Fibroblast of upper back skin (primary cell): ENCODE measurements at regions not wholly inside any gene's neighbourhood (a gene's known extent, or its start where the extent isn't known, plus 50 kb on each side); places are given as distances from the start of the nearest gene placed in this dataset.

Experiments
- DNase-seq: peaks from one replicate; pipeline ENCODE4 v3.0.0-alpha.2; 2013

DNA sequence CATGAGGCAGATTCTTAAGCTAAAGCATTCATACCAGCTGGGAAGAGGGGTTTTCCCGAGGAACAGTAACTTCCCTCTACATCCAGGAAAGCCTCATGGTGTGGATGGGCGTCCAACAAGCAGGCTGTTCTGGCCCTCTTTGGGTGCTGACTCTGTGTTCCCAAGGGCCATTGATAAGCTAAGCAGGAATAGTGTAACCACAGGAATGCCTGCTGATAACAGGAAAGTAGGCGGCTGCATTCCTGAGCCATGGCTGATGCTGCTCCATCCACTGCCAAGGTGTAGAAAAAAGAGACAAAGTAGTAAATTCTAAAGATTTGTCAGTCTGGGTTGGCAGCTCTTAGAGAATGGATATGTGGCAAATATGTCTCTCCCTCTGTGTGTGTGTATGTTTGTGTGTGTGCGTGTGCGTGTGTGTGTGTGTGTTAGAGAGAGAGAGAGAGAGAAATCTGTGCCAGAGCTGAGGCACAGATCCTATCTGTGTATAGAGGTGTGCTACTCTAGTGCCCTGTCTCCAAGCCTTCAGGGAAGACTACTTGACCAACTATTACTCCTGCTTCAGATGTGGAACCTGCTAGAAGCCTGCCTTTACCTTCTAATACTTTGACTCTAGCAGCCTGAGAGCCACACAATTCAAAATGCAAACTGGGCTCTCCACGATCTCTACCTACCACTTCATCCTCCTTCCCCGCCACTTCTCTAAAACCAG is 353.1 kb upstream of the NR3C2 start:
- DNase-seq = peak; percentile 78

DNA sequence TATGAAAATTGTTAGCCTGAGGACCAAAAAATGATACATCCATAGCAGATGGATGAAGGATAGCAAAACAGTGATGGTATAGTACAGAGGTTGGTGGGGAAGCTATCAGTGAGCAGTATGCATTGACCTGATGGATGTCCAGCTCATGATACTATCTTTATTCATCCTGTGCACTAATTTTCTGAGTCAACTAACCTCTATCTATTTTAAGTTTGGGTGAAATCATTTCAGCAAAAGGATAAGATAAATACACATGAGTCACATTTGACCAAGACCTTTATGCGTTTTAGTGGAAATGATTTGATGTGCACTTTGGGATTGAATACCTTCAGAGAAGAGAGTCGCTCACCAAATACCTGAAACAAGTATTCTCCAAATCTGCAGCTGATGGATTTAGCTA is 351.0 kb upstream of the NR3C2 start:
- no peak for DNase-seq

DNA sequence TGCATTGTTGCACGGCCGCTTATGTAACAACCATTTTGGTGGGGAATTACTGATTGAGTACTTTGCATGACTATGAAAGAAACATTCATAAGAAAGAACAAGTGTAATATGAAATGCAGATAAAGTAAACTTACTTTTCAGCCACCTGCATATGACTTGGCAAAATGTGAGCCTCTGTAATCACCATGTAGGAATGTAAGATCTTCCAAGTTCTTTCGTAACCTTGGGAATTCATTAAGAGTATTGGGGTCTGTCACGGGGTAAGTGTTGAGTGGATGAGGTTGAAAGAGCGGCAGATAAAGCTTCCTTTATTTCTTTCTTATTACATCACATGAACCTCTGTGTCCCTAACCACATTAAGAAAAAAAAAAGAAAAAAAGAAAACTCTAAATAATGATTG is 348.5 kb upstream of the NR3C2 start:
- peak; percentile 70 for DNase-seq

DNA sequence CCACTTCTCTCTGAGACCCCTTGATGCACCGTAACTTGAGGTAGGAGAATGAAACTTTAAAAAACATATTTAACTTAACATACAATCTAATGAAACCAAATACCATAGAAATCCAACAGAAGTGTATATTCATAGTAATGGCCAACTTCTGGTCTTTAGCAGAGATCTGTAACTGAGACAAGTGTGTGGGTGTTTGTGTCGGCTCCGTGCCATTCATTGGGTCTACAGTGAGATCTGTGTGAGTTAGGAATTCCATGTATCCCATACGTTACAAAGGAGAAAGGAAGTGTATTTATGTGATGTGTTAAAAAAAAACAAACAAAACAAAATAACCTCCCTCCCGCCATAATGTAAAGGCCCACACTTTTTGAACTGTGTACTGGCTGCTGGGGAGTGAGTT is 348.0 kb upstream of the NR3C2 start:
- DNase-seq = no peak

DNA sequence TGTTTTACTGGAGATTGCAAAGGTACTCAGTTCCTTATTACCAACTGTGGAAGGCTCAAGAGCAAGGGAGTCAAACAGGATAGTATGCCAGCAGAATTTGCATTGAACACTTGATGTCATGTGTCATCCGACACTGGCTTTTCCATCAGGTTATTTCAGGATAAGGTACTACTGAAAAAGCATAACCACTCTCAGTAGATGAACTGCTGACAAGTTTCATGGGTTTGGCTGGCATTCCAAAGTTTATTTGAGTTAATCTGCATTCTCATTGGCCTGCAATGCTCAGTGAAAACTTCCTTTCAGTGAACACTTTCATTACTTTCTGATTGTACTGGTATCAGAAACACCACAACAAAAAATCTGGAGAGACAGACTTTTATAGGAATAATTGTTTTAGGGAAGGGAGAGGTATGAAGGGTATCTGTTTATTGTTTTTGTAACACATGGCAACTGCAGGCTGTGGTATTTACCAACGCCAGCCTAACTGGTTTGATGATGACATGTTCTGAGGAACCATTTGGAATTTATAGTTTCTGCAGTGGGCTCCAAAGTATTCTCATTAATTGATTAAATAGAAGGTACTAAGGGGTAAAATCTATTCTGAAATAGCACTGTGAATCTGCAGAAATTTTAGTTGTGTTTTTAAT is 345.7 kb upstream of the NR3C2 start:
- peak; percentile 27 for DNase-seq

DNA sequence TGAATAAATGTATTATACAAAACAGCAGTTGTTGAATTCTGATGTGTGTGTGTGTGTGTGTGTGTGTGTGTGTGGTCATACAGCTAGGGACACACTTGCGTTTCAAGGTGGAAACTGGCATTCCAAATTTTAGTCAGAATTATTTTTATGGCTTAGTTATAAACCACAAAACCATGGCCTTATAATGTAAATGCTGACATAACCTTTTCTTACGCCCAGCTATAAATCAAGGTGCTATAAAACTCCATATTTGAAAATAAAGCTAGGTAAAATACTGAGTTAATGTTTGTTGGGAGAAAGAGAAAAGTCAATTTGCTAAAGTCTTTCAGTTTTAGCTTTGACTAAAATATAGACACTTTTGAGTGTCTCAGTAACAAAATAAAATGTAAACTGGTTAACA is 345.1 kb upstream of the NR3C2 start:
- no peak for DNase-seq

DNA sequence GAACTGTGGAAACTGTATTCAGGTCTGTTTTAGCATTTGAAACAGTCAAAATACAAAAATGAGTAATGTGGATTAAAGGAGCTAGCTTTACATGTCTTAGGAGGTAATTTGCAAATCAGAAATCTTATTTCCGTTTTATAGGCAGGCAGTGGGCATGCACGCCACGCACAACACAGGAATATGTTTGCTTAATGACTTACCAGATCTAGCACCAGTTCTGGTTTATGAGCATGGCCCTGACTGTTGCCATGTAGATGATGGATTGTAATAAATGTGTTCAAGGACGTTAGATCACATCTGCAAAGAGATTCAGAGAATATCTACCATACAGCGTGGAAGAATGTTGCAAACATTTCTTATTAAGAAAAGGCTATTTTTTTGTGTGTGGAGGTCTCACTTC is 344.5 kb upstream of the NR3C2 start:
- DNase-seq = no peak

DNA sequence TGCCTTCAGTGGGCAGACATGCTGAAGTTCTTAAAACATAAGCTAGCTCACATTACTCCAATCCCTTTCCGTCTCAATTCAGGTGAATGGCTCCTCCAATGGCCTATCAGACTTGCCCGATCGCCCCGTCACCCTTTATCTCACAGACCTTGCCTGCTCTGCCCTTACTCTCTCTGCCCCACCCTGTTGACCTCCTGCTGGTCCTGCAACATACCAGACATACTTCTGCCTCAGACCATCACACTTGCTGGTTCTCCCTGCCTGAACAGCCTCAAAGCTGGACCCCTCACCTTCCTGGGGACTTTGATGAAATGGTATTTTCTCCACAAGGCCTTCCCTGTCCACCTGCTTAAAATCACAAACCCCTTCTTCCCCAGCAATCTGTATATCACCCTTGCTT is 340.1 kb upstream of the NR3C2 start:
- no peak for DNase-seq

DNA sequence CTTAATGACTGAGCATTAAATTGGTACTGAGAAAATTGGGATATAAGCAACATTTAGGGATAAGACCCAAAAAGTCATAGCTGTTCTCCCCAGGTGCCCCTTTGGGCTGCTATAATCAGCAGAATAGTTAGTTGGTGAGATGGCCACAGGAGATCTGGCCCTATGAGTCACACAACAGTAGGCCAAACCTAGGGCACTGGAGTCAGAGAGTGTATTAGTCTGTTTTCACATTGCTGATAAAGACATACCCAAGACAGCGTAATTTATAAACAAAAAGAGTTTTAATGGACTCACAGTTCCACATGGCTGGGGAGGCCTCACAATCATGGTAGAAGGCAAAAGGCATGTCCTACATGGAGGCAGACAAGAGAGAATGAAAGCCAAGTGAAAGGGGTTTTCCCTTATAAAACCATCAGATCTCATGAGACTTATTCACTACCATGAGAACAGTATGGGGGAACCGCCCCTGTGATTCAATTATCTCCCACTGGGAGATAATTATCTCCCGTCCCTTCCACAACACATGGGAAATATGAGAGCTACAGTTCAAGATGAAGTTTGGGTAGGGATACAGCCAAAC is 338.3 kb upstream of the NR3C2 start:
- DNase-seq = no peak

DNA sequence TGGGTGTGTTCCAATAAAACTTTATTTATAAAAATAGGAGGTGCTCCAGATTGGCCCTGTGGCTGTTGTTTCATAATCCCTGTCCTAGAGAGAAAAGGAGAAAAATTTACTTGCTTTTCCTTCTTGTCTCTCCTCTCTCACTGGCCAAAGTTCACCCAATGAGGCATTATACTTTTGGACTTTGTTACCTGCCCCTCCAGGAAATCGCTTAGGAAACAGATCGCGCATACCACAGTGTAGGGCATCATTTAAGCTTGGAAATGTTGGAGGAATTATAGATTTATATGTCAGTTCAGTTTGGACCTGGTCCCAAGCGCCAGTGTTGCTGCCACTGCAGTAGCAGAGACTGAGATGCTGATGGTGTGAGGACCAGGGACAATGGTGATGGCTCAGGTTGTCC is 337.6 kb upstream of the NR3C2 start:
- no peak for DNase-seq

DNA sequence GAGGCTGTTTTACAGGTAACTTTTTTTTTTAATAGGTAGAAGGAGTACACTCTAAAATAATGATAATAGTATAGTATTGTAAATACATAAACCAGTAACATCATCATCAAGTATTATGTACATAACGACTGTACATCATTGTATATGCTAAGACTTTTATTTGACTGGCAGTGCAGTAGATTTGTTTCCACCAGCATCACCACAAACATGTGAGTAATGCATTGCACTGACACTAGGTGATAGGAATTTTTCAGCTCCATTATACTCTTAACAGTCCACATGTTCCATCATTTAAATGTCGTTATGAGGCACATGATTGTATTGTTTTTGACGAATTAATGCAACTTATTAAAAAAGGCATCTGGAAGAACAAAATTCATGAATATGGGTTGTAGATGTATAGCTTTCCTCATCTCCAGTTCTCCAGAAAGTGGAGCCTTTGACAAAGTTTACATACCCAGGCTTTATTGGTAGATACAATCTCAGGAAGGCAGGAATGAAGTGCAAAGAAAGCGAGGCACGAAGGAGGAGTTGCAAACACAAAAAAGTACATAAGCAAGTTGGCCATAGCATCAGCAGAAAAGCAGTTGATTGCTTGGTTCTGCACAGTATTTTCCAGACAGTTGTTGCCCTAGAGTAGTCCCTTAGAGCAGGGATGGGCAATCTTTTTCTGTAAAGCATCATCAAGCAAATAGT is 336.9 kb upstream of the NR3C2 start:
- no peak for DNase-seq

DNA sequence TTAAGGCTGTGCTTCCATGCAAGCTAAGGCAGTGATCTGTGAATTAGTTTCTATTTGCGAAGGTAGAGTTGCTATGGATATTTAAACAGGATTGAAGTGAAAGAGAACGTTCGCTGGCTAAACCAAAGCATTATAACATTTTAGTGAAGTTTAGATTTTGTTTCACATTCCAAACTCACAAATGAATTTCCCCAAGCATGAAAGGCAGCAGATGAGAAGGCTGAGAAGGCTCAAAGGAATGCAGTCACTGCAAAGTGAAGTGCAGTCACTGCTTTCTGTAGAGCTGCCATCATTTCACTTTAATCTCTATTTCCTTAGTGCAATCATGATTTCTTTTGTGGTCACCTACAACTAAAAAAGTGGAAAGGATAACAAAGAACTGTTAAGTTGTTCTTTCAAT is 334.7 kb upstream of the NR3C2 start:
- peak; percentile 64 for DNase-seq

DNA sequence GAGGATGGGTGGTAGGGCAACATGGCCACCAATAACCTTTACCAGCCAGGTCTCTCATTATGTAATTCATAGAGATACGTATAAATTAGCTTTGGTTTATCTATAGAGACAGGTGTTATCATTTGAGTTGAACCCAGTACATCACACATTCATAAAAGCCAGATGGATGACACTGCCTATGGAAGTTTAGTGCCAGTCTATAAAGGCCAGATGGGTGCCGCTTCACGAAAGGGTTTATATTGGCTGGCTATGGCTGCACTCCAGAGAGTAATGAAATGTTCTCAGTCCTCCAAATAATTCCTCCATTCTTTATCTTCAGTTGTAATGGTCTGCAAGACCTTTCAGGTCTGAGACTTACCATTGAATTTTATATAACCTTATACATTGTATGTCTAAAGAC is 331.9 kb upstream of the NR3C2 start:
- no peak for DNase-seq

DNA sequence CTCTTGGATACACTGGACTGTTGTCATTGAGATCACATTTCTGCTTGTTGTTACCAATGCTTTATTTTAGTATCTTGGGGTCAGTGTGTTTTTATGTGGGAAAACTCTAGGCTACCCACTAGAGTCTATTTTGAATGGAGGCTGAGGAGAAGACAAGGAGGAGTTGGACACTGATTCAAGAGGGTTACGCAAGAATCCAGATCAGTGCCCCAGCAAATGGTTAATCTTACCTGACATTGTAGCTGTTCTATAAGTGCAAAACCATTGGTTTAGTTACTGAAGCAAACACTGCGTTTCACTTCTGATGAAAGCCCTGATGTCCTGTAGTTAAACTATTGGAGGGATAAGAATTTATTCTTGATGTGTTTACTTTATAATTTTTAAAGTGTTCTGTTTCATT is 331.1 kb upstream of the NR3C2 start:
- DNase-seq = no peak

DNA sequence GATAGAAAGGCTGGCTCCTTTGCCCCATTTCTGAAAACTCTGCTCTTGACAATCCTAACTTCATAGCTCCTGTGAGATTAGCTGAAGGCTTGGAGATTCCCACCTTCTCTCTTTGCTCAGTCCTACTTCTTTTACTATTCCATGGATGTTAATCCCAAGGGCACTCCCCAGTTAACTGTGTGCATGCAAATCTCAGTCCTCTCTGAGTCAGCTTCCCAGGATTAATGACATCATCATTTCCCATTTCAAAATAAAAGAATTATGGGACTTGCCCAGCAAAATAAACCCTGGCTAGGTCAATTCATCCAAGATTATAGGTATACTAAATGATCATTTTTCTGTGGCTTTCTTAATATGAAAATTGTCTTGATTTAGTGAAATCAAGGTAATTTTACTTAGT is 328.6 kb upstream of the NR3C2 start:
- peak; percentile 22 for DNase-seq

DNA sequence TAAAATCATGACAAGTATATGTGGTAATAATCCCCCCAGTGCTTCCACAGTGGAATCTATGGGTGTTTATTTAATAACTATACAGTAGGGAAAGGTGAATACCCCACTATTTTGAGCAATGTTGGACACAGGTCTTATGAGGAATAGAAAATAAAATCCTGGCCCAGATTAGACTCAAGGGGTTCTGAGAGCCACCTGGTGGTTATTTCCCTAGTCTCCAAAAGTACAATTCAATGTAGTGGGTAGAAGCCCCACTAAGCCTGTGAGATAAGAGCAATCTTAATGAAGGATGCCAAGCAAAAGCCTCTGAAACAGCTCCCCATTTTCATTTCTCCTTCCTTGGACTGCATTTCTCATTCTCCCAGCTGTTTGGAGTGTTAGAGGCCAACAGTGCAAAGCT is 328.2 kb upstream of the NR3C2 start:
- DNase-seq = no peak

DNA sequence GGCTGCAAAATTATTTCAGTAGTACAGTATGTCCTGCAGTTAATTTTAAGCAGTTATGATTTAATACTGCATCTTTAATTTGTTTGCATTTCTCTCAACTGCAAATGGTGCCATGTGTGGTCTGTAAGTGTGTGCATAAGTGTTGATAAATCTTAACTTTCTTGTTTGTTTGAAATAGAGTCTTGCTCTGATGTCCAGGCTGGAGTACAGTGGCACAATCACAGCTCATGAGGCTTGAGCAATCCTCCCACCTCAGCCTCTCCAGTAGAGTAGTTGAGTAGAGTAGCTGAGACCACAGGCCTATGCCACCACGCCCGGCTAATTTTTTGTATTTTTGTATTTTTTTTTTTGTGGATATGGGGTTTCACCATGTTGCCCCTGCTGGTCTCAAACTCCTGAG is 322.5 kb upstream of the NR3C2 start:
- no peak for DNase-seq

DNA sequence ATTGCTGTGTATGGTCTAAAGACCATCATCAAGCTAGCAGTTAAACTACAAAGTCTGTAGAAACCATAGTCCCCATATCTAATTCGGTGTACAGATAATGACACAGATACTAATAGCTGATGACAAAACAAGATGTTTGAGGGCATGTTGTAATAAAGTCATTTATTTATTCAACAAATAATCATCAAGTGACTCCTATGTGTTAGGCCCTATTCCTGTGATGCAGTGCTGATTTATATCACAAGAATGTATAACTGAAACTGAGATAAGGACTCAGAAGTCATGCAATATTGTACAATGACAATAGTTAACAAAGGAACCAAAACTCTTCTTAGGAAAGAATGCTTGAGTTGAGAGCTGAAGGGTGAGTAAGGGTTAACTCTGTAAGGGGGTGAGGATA is 315.0 kb upstream of the NR3C2 start:
- no peak for DNase-seq

DNA sequence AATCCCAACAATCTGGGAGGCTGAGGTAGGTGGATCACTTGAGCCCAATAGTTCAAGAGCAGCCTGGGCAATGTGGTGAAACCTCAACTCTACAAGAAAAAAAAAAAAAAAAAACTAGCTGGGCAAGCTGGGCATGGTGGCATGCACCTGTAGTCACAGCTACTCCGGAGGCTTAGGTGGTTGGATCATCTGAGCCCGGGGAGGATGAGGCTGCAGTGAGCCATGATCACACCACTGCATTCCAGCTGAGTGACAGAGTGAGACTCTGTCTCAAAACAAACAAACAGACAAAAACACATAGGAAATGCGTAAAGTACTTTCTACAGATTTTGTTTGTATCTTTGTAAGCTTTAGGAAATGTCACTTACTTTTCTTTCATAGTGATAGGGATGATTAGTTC is 307.2 kb upstream of the NR3C2 start:
- DNase-seq = no peak

DNA sequence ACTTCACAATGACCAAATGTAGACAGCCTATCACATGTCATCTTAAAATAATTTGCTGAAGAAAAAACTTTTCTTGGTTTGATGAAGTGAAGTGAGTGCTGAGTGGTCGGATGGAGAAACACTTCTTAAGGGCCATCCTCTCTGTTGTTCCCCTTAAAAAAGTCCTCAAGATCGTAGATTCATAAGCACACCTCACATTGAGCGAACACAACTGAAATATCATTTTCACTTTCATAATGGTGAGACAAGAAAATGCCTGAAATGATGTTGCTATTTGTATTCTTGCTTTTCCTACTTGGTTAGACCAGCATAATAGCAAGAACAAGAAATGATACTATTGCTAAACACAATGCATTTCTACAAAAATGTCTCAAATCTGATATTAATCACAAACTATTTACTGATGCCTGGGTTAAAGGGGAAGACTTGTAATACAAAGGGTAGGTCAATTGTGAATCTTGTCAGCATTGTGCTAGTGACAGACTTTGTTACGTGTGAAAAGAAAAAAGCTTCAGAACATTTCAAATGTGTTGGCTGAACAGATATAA is 305.6 kb upstream of the NR3C2 start:
- DNase-seq = no peak

DNA sequence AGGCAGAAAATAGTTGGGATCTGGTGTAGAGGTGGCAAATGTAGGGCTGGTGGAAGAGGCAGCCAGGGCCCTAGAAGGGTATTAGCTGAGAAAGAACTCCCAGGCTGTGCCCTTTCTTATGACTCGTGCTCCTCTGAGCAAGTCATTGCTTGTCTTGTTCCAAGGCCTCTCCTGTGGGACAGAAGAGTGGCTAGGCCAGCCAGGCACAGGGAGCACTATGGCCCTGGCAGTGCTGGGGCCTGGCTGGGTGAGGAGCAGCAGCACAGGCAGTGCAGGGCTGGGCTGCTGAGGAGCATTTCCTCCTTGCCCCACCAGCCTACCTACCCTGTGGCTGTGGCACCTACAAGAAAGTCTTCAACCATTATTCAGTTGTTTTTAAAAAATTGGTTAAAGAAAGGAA is 298.5 kb upstream of the NR3C2 start:
- no peak for DNase-seq

DNA sequence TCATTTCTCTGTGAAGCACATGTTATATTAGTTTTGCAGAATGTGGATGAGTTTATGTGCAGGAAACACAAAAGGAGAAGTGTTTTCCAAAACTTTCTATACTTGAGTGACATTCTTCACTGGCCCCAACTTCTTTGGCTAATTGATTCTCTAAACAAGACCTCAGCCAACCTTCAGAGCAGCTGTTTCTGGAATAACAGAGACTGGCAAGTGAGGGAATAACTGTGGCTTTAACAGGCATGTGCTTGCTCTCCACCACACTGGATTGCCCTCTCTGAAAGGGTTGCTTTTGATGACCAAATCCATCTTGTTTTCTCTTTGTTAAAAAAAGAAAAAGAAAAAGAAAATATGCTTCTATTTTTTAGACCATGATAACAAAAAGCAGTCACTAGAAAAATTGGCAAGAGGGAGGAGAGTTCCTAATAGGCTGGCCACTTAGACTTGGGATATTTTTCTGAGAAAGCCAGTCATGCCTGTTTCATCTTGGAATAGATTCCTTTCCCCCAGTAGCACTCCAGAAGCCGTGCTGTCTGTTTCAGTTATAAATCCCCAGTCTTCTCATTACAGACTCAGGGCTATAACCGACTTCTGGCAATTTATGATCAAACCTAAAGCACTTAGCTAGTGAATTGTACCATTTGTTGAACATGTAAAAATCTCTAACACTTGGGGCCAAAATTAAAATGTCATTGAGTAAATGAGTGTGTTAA is 295.0 kb upstream of the NR3C2 start:
- no peak for DNase-seq
